Caco-2 (cell line): ENCODE measurements at regions not wholly inside any gene's neighbourhood (a gene's known extent, or its start where the extent isn't known, plus 50 kb on each side); places are given as distances from the start of the nearest gene placed in this dataset.
A peak's percentile ranks its signal among the peaks of the same experiment; 100 is the strongest.

ENCODE experiments used
- BruUV-seq: library from RNA; stranded (reverse); fragments of 400-500 nt; replicated peaks from 2 replicates; lab custom pipeline; 2021; lab: Mats Ljungman, UMichigan
- CTCF ChIA-PET: fragments of 300-600 bp; sonication (Branson Sonifier 250); formaldehyde crosslinking; loops from one replicate; lab custom pipeline; 2022; ENCODE audit warnings: antibody characterized with exemption; lab: Charles Lee
- POLR2A ChIA-PET: fragments of 300-600 bp; sonication (Branson Sonifier 250); formaldehyde crosslinking; loops from one replicate; lab custom pipeline; 2022; ENCODE audit warnings: antibody characterized with exemption; lab: Charles Lee
- DNase-seq, 2 experiments: peaks; one replicate each; pipeline versions ENCODE4 v3.0.0 to v3.0.0-alpha.2; 2020 to 2022
- H3K27me3 ChIP-seq: replicated peaks from 2 replicates; pipeline ENCODE4 v1.6.0; 2011; ENCODE audit warnings: low read length; ENCODE audit not compliant: control insufficient read depth, insufficient read depth
- H3K36me3 ChIP-seq: 2 replicates; pipeline ENCODE4 v1.5.1; 2011; ENCODE audit warnings: low read length; ENCODE audit not compliant: control insufficient read depth, insufficient read depth
- H3K4me1 ChIP-seq: fragments of 250-450 bp; sonication (Bioruptor Pico); 2 replicates; pipeline ENCODE4 v1.5.1; 2020; ENCODE audit warnings: mild to moderate bottlenecking
- H3K4me3 ChIP-seq: 2 replicates; pipeline ENCODE4 v1.5.1; 2011; ENCODE audit warnings: low read depth, mild to moderate bottlenecking, control low read depth, low read length
- H3K9me3 ChIP-seq: fragments of 250-450 bp; sonication (Bioruptor Pico); 2 replicates; pipeline ENCODE4 v1.5.1; 2020; ENCODE audit warnings: mild to moderate bottlenecking, moderate library complexity
- H3K27ac Mint-ChIP-seq: one replicate; pipeline ENCODE4 v1.8.0; 2022; ENCODE audit warnings: mixed read lengths; ENCODE audit not compliant: unreplicated experiment
- H3K27me3 Mint-ChIP-seq: one replicate; pipeline ENCODE4 v1.8.0; 2022; ENCODE audit warnings: mixed read lengths; ENCODE audit not compliant: insufficient read depth, unreplicated experiment
- H3K36me3 Mint-ChIP-seq: one replicate; pipeline ENCODE4 v1.8.0; 2022; ENCODE audit warnings: mild to moderate bottlenecking, mixed read lengths; ENCODE audit not compliant: insufficient read depth, unreplicated experiment
- H3K4me1 Mint-ChIP-seq: one replicate; pipeline ENCODE4 v1.8.0; 2022; ENCODE audit warnings: low read depth, mixed read lengths; ENCODE audit not compliant: unreplicated experiment
- H3K4me3 Mint-ChIP-seq: one replicate; pipeline ENCODE4 v1.8.0; 2022; ENCODE audit warnings: mild to moderate bottlenecking, moderate library complexity, mixed read lengths; ENCODE audit not compliant: unreplicated experiment
- H3K9me3 Mint-ChIP-seq: one replicate; pipeline ENCODE4 v1.8.0; 2022; ENCODE audit warnings: mixed read lengths; ENCODE audit not compliant: unreplicated experiment
- CTCF ChIP-seq, 2 experiments: fragments of 200-600 bp in 1 of 2; IDR thresholded peaks; 1 replicate in 1 of 2; 2 replicates in 1 of 2; pipeline versions ENCODE4 v1.5.1 to v1.8.0; 2011 to 2022; ENCODE audit warnings: antibody characterized with exemption in 1 of 2, control low read depth in 1 of 2, inconsistent platforms in 1 of 2, low read depth in 1 of 2, low read length in 1 of 2, mild to moderate bottlenecking in 1 of 2, moderate library complexity in 1 of 2; ENCODE audit not compliant: insufficient read depth in 1 of 2, severe bottlenecking in 1 of 2, unreplicated experiment in 1 of 2
- intact Hi-C: fragments of 100-400 bp; cut with micrococcal nuclease; formaldehyde crosslinking; loops from one replicate; pipeline ENCODE4 v1.10.0; 2022; ENCODE audit not compliant: unreplicated experiment

GRCh38 chr2:239579524-239580198 is 178.8 kb upstream of the HDAC4 start:
- ChIA-PET POLR2A (no interaction called here), CTCF (no interaction called here)
- Mint-ChIP-seq H3K4me3 (peak overlapping the region; percentile 38), H3K9me3 (no peaks in the 10 kb centered on the region), H3K27ac (peak overlapping the region; percentile 78), H3K4me1 (peaks cover 14% of the 10 kb centered on the region), H3K27me3 (no peaks in the 10 kb centered on the region), H3K36me3 (peaks cover 3% of the 10 kb centered on the region)
- peak in 1 of 2 experiments; percentile 3 for DNase-seq
- peaks cover 10% of the 10 kb centered on the region; the same call in 1 of the 2 replicates for H3K4me1 ChIP-seq
- BruUV-seq, result no TSS peak
- intact Hi-C loops, result loop anchor here (10.0 kb wide), 1 partner anchor 175 kb away; the partner anchor contains the start of gene HDAC4
- TF ChIP-seq CTCF (IDR thresholded peaks at IDR 0.05; ENCODE audit: insufficient read depth in 1 of 2, low read depth in 1 of 2, low read length in 1 of 2, severe bottlenecking in 1 of 2, unreplicated experiment in 1 of 2), result no peak
- H3K27me3 ChIP-seq, result no peaks in the 10 kb centered on the region
- H3K4me3 ChIP-seq, result no peak overlapping the region
- no peaks in the 10 kb centered on the region for H3K36me3 ChIP-seq
- H3K9me3 ChIP-seq, result no peaks in the 10 kb centered on the region

DNA sequence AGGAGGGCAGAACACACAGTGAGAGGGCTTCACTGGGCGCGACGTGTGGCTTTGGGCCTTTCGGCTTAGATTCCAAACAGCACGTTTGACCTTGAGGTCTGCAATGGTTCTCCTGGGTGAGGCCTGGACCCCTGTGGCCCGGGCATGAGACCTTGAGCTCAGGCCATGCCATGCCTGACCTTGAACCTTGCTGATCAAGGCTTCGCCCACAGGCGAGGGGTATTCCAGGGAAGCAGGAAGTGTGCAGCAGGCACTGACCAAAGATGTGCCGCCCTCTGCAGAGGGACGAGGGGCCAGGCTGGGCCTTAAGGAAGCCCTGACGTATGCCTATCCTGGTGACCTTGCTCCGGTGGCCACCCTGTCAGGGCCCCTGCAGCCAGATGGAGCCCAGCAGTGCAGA is 178.3 kb upstream of the HDAC4 start:
- POLR2A ChIA-PET, result no interaction called here
- no peak for DNase-seq
- Mint-ChIP-seq H3K27ac (peak overlapping the region; percentile 78), H3K36me3 (peaks cover 7% of the 10 kb centered on the region), H3K9me3 (no peaks in the 10 kb centered on the region), H3K4me3 (no peak overlapping the region), H3K4me1 (peaks cover 14% of the 10 kb centered on the region), H3K27me3 (no peaks in the 10 kb centered on the region)
- no peaks in the 10 kb centered on the region for H3K36me3 ChIP-seq
- intact Hi-C loops, result loop anchor here (10.0 kb wide), 1 partner anchor 174 kb away; the partner anchor contains the start of gene HDAC4
- H3K9me3 ChIP-seq, result no peaks in the 10 kb centered on the region
- no peak for TF ChIP-seq CTCF (IDR thresholded peaks at IDR 0.05; ENCODE audit: insufficient read depth in 1 of 2, low read depth in 1 of 2, low read length in 1 of 2, severe bottlenecking in 1 of 2, unreplicated experiment in 1 of 2)
- H3K4me3 ChIP-seq, result no peak overlapping the region
- H3K27me3 ChIP-seq, result no peaks in the 10 kb centered on the region
- CTCF ChIA-PET, result no interaction called here
- H3K4me1 ChIP-seq, result peaks cover 16% of the 10 kb centered on the region; the same call in 1 of the 2 replicates
- BruUV-seq, result no TSS peak

DNA sequence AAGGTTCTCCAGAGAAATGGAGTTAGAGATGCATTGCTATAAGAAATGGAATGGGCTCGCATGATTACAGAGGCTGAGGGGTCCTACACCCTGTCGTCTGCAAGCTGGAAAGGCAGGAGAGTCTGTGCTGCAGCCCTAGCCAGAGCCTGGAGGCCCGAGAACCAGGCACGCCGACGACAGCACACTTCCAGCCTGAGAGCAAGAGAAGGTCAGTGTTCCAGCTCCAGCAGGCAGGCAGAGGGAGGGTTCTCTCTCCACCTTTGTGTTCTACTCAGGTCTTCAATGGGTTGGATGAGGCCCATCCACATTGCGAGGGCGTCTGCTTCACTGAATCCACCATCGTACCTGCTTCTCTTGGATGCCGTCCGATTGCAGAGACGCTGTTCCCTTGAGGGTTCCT is 177.6 kb upstream of the HDAC4 start:
- Histone ChIP-seq H3K4me1 (peaks cover 19% of the 10 kb centered on the region; the same call in 1 of the 2 replicates), H3K36me3 (no peaks in the 10 kb centered on the region), H3K4me3 (no peak overlapping the region), H3K9me3 (no peaks in the 10 kb centered on the region), H3K27me3 (no peaks in the 10 kb centered on the region)
- no peaks in the 10 kb centered on the region for H3K27me3 Mint-ChIP-seq
- no TSS peak for BruUV-seq
- H3K9me3 Mint-ChIP-seq, result no peaks in the 10 kb centered on the region
- intact Hi-C loops, result loop anchor here (10.0 kb wide), 1 partner anchor 174 kb away; the partner anchor contains the start of gene HDAC4
- H3K36me3 Mint-ChIP-seq, result peaks cover 7% of the 10 kb centered on the region
- H3K4me3 Mint-ChIP-seq, result no peak overlapping the region
- H3K27ac Mint-ChIP-seq, result no peak overlapping the region
- DNase-seq, result no peak
- ChIA-PET CTCF (no interaction called here), POLR2A (no interaction called here)
- no peak for TF ChIP-seq CTCF (IDR thresholded peaks at IDR 0.05; ENCODE audit: insufficient read depth in 1 of 2, low read depth in 1 of 2, low read length in 1 of 2, severe bottlenecking in 1 of 2, unreplicated experiment in 1 of 2)
- peaks cover 14% of the 10 kb centered on the region for H3K4me1 Mint-ChIP-seq
